ENCODE measurements at regions not wholly inside any gene's neighbourhood (a gene's known extent, or its start where the extent isn't known, plus 50 kb on each side); places are given as distances from the start of the nearest gene placed in this dataset.

- TF ChIP-seq CTCF (IDR thresholded peaks at IDR 0.05) (no peak), POLR2A (IDR thresholded peaks at IDR 0.05) (no peak)
Measured at GRCh38 chr6:169833258-169833794, 81.9 kb downstream of the ERMARD start.

Measured in body of pancreas (tissue), 4 donors.